HepG2 (cell line): ENCODE measurements at regions not wholly inside any gene's neighbourhood (a gene's known extent, or its start where the extent isn't known, plus 50 kb on each side); places are given as distances from the start of the nearest gene placed in this dataset.

Experiments
- CREB3 ChIP-seq: sonication (generic); formaldehyde crosslinking; IDR thresholded peaks from 2 replicates; pipeline ENCODE4 v1.5.0; 2020; ENCODE audit warnings: missing genetic modification reagents
- CTCF ChIP-seq: sonication (generic); formaldehyde crosslinking; IDR thresholded peaks from 2 replicates; pipeline ENCODE4 v1.5.0; 2020; ENCODE audit warnings: mild to moderate bottlenecking, missing genetic modification reagents, moderate library complexity

- TF ChIP-seq CTCF (CRISPR knock-in tag) (no peak), CREB3 (CRISPR knock-in tag) (no peak)
These were observed 59.5 kb upstream of the PPM1B start for GRCh38 chr2:44109166-44109565.
